ENCODE measurements at regions not wholly inside any gene's neighbourhood (a gene's known extent, or its start where the extent isn't known, plus 50 kb on each side); places are given as distances from the start of the nearest gene placed in this dataset.

- no peak overlapping the region for H3K9ac ChIP-seq (ENCODE audit: extremely low read depth, low read length, poor library complexity, severe bottlenecking)
- no peaks in the 10 kb centered on the region for H3K36me3 ChIP-seq (ENCODE audit: control insufficient read depth, insufficient read depth, low read length)
- TF ChIP-seq CTCF (conservative IDR thresholded peaks at IDR 0.05) = no peak
- Mint-ChIP-seq H3K36me3 (ENCODE audit: low read depth) (no peaks in the 10 kb centered on the region), H3K27me3 (ENCODE audit: insufficient read depth) (no peaks in the 10 kb centered on the region), H3K4me1 (peaks cover 15% of the 10 kb centered on the region), H3K9me3 (no peaks in the 10 kb centered on the region), H3K27ac (no peak overlapping the region), H3K4me3 (no peak overlapping the region)
- DNase-seq = no peak
- no peaks in the 10 kb centered on the region for H3K27me3 ChIP-seq (ENCODE audit: control insufficient read depth, insufficient read depth, low read length, poor library complexity, severe bottlenecking)
- H3K4me3 ChIP-seq (ENCODE audit: low read length) = no peak overlapping the region
- 88 to 94% methylated on average over 8 to 9 of the region's 9 CpGs for WGBS, 2 experiments (ENCODE audit: insufficient coverage in 1 of 2, insufficient read length in 1 of 2)
- no peaks in the 10 kb centered on the region for H3K4me1 ChIP-seq (ENCODE audit: control insufficient read depth, insufficient read depth, low read length)
- H3K27ac ChIP-seq (ENCODE audit: low read depth, low read length) = no peak overlapping the region
- no peaks in the 10 kb centered on the region for H3K9me3 ChIP-seq (ENCODE audit: control insufficient read depth, low read length)
These were observed 355.7 kb downstream of the LTN1 start for GRCh38 chr21:28636752-28637691.

GRCh38 chr21:28635541-28635940 lies 357.1 kb downstream of the LTN1 start:
- Histone ChIP-seq H3K9ac (ENCODE audit: extremely low read depth, low read length, poor library complexity, severe bottlenecking) (no peak overlapping the region), H3K27ac (ENCODE audit: low read depth, low read length) (no peak overlapping the region), H3K9me3 (ENCODE audit: control insufficient read depth, low read length) (no peaks in the 10 kb centered on the region), H3K4me1 (ENCODE audit: control insufficient read depth, insufficient read depth, low read length) (no peaks in the 10 kb centered on the region), H3K36me3 (ENCODE audit: control insufficient read depth, insufficient read depth, low read length) (no peaks in the 10 kb centered on the region), H3K27me3 (ENCODE audit: control insufficient read depth, insufficient read depth, low read length, poor library complexity, severe bottlenecking) (no peaks in the 10 kb centered on the region), H3K4me3 (ENCODE audit: low read length) (no peak overlapping the region)
- Mint-ChIP-seq H3K36me3 (ENCODE audit: low read depth) (no peaks in the 10 kb centered on the region), H3K27ac (no peak overlapping the region), H3K27me3 (ENCODE audit: insufficient read depth) (no peaks in the 10 kb centered on the region), H3K4me3 (no peak overlapping the region), H3K4me1 (peaks cover 7% of the 10 kb centered on the region), H3K9me3 (no peaks in the 10 kb centered on the region)
- no CpG with 5 or more reads among the region's 1 CpG for WGBS, 2 experiments (ENCODE audit: insufficient coverage in 1 of 2, insufficient read length in 1 of 2)
- no peak for TF ChIP-seq CTCF (conservative IDR thresholded peaks at IDR 0.05)
- DNase-seq = no peak

- Mint-ChIP-seq H3K4me1 (no peaks in the 10 kb centered on the region), H3K4me3 (no peak overlapping the region), H3K36me3 (ENCODE audit: low read depth) (no peaks in the 10 kb centered on the region), H3K9me3 (no peaks in the 10 kb centered on the region), H3K27me3 (ENCODE audit: insufficient read depth) (no peaks in the 10 kb centered on the region), H3K27ac (no peak overlapping the region)
- Histone ChIP-seq H3K4me3 (ENCODE audit: low read length) (no peak overlapping the region), H3K4me1 (ENCODE audit: control insufficient read depth, insufficient read depth, low read length) (no peaks in the 10 kb centered on the region), H3K36me3 (ENCODE audit: control insufficient read depth, insufficient read depth, low read length) (no peaks in the 10 kb centered on the region), H3K27me3 (ENCODE audit: control insufficient read depth, insufficient read depth, low read length, poor library complexity, severe bottlenecking) (no peaks in the 10 kb centered on the region), H3K27ac (ENCODE audit: low read depth, low read length) (no peak overlapping the region), H3K9ac (ENCODE audit: extremely low read depth, low read length, poor library complexity, severe bottlenecking) (no peak overlapping the region), H3K9me3 (ENCODE audit: control insufficient read depth, low read length) (no peaks in the 10 kb centered on the region)
- 95 to 96% methylated on average over 7 to 12 of the region's 12 CpGs for WGBS, 2 experiments (ENCODE audit: insufficient coverage in 1 of 2, insufficient read length in 1 of 2)
- TF ChIP-seq CTCF (conservative IDR thresholded peaks at IDR 0.05) = no peak
- no peak for DNase-seq
These were observed 358.7 kb downstream of the LTN1 start for GRCh38 chr21:28633839-28634555.

Data from endodermal cell (in vitro differentiated cells).